ENCODE measurements at regions not wholly inside any gene's neighbourhood (a gene's known extent, or its start where the extent isn't known, plus 50 kb on each side); places are given as distances from the start of the nearest gene placed in this dataset.
"Not testable (repeated sequence)": the region's sequence is repeated elsewhere in the genome, so short reads cannot be mapped to it uniquely, and the experiment has no call there.

DNA sequence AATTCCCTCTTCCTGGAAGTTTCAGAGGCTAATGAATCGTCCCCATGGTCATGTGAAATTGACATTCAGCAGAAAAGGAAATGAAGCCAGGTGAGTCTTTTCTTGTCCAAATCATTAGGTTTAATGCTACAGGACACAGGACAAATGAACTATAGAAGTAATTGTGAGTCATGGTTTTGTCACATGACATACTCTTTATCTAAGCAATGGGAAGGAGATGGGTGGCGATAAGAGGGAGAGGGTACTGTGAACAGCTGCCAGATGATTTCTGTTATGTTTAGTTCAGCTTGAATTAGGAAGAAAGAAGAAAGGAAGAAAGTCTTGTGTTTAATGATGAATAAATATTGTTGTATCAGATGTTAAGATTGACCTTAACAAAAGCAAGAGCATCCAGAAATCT, 515.4 kb upstream of the ZNF717 start:
- H3K4me1 ChIP-seq = no peaks in the 10 kb centered on the region
- no peak overlapping the region for H3K4me3 ChIP-seq
- no peaks in the 10 kb centered on the region for H3K9me3 ChIP-seq
- H3K27ac ChIP-seq = no peak overlapping the region
- no peaks in the 10 kb centered on the region for H3K27me3 ChIP-seq
- TF ChIP-seq, protein P1, sequence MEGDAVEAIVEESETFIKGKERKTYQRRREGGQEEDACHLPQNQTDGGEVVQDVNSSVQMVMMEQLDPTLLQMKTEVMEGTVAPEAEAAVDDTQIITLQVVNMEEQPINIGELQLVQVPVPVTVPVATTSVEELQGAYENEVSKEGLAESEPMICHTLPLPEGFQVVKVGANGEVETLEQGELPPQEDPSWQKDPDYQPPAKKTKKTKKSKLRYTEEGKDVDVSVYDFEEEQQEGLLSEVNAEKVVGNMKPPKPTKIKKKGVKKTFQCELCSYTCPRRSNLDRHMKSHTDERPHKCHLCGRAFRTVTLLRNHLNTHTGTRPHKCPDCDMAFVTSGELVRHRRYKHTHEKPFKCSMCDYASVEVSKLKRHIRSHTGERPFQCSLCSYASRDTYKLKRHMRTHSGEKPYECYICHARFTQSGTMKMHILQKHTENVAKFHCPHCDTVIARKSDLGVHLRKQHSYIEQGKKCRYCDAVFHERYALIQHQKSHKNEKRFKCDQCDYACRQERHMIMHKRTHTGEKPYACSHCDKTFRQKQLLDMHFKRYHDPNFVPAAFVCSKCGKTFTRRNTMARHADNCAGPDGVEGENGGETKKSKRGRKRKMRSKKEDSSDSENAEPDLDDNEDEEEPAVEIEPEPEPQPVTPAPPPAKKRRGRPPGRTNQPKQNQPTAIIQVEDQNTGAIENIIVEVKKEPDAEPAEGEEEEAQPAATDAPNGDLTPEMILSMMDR (IDR thresholded peaks at IDR 0.05) = no peak
- H3K36me3 ChIP-seq = no peaks in the 10 kb centered on the region
- intact Hi-C loops (cut with DNase I) = no loop called here
- no peak for DNase-seq (ENCODE audit: low spot score in 2 of 2)

DNA sequence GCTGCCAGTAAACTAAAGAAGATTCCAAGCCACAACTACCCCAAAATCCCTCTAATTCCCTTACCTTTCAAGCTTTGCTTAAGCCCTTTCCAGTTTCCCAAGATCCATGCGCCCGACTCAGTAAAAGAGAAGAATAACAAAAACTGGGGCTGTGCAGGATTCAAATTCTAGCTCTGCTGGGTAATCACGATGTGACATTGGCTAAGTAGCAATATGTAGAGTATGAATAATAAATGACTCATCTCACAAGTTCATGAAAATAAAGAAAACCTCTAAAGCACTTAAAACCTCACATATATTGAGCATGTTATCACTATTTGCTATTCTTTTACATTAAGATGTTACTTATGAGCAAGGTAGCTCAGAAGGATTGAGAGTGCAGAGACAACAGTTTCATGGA, 522.2 kb upstream of the ZNF717 start:
- no peak for DNase-seq (ENCODE audit: low spot score in 2 of 2)
- intact Hi-C loops (cut with DNase I) = no loop called here
- Histone ChIP-seq H3K27me3 (no peaks in the 10 kb centered on the region), H3K4me3 (no peak overlapping the region), H3K9me3 (no peaks in the 10 kb centered on the region), H3K27ac (no peak overlapping the region), H3K4me1 (no peaks in the 10 kb centered on the region), H3K36me3 (no peaks in the 10 kb centered on the region)
- TF ChIP-seq, protein P1 (IDR thresholded peaks at IDR 0.05) = no peak

DNA sequence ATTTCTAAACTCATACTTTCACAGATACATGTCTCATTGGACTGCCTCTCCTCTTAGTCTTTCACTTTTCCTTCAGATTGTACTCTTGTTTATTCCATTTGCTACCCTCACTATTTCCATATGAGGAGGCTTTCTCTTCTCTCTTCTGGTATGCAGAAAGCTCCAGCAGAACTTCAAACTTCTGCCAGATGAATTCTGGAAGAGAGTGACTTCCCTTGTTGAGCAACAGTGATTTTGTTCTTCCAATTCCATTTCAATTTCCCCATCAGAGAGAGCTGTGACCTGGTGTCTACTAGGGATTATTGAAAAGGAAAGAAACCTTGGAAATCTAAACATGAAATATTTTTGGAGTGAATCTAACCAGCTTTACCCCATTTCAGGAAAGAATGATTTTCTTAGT, 523.2 kb upstream of the ZNF717 start:
- Histone ChIP-seq H3K4me3 (no peak overlapping the region), H3K27ac (no peak overlapping the region), H3K4me1 (no peaks in the 10 kb centered on the region), H3K27me3 (no peaks in the 10 kb centered on the region), H3K9me3 (no peaks in the 10 kb centered on the region), H3K36me3 (no peaks in the 10 kb centered on the region)
- TF ChIP-seq, protein P1 (IDR thresholded peaks at IDR 0.05) = no peak
- no peak for DNase-seq (ENCODE audit: low spot score in 2 of 2)
- intact Hi-C loops (cut with DNase I) = no loop called here

DNA sequence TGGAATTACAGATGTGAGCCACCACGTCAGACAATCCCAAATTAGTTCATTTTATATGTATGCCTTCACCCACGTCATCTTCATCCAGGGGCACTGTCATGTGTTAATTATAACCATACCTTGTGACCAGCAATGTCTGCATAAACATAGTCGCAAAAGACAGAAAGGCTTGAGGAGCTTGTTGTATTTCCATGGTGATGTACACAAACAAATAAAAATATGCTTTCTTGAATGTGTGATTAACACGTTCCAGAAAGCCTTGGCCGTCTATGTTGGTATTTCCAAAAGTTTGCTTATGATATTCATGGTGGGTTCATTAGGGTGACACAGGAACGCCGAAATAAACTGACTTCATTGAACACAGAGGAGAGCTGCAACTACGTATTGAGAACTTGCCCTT, 524.7 kb upstream of the ZNF717 start:
- Histone ChIP-seq H3K36me3 (no peaks in the 10 kb centered on the region), H3K9me3 (no peaks in the 10 kb centered on the region), H3K4me1 (no peaks in the 10 kb centered on the region), H3K27ac (no peak overlapping the region), H3K4me3 (no peak overlapping the region), H3K27me3 (no peaks in the 10 kb centered on the region)
- DNase-seq (ENCODE audit: low spot score in 2 of 2) = no peak
- TF ChIP-seq, protein P1 (IDR thresholded peaks at IDR 0.05) = no peak
- intact Hi-C loops (cut with DNase I) = no loop called here

DNA sequence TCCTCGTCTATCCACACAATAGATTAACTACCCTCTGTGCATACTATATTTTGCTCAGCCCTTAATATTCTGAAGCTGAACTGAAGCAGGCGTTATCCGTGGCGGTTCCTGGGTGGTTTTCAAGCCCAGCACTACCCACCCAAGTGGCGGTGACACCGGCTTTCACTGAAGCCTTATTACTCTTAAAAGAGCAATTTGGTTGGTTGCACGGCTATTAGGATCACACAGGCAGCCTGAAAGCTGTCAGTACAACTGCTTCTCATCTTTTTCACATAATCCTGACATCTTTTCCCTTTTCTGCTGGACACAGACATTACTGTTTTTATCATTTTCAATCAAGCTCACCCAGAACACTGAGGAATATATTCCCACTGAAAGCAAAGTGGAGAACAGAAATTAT, 525.3 kb upstream of the ZNF717 start:
- DNase-seq (ENCODE audit: low spot score in 2 of 2) = no peak
- no peaks in the 10 kb centered on the region for H3K4me1 ChIP-seq
- H3K36me3 ChIP-seq = no peaks in the 10 kb centered on the region
- intact Hi-C loops (cut with DNase I) = no loop called here
- TF ChIP-seq, protein P1 (IDR thresholded peaks at IDR 0.05) = no peak
- H3K4me3 ChIP-seq = no peak overlapping the region
- H3K27ac ChIP-seq = no peak overlapping the region
- no peaks in the 10 kb centered on the region for H3K9me3 ChIP-seq
- no peaks in the 10 kb centered on the region for H3K27me3 ChIP-seq

DNA sequence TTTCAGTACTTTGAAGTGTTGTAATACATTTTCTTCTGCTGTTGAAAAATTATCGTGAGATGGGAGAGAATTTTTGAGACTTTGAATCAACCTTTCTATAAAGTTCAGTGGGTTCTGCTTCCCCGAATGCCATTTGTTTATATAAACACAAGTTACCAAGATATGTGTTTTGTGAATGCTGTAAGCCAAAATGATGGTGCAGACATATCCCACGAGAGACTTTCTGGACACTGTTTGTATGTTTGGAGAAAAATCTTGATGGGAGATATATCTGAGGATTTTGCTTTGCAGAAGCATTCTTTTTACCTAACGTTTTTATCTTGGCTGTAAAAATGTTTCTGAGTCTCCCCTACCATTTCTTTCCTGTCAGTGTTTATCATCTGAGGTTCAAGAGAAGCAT, 526.6 kb upstream of the ZNF717 start:
- no peak for DNase-seq (ENCODE audit: low spot score in 2 of 2)
- Histone ChIP-seq H3K4me3 (no peak overlapping the region), H3K27me3 (no peaks in the 10 kb centered on the region), H3K36me3 (no peaks in the 10 kb centered on the region), H3K27ac (no peak overlapping the region), H3K9me3 (peaks cover 0 to 3% of the 10 kb centered on the region in 2 donors), H3K4me1 (no peaks in the 10 kb centered on the region)
- TF ChIP-seq, protein P1 (IDR thresholded peaks at IDR 0.05) = no peak
- intact Hi-C loops (cut with DNase I) = no loop called here

DNA sequence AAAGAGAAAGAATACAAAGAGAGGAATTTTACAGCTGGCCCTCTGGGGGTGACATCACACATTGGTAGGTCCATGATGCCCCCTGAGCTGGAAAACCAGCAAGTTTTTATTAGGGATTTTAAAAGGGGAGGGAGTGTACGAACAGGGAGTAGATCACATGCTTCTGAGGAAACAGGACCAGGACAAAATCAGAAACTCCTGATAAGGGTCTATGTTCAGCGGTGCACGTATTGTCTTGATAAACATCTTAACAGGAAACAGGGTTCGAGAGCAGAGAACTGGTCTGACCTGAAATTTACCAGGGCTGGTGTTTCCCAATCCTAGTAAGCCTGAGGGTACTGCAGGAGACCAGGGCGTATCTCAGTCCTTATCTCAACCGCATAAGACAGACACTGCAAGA, 530.6 kb upstream of the ZNF717 start:
- H3K4me3 ChIP-seq; H3K9me3 ChIP-seq; H3K4me1 ChIP-seq; H3K36me3 ChIP-seq; H3K27ac ChIP-seq; H3K27me3 ChIP-seq; DNase-seq (ENCODE audit: low spot score in 2 of 2); intact Hi-C loops (cut with DNase I): not testable (repeated sequence)

Measured in ascending aorta (tissue), 2 donors.